ENCODE measurements at regions not wholly inside any gene's neighbourhood (a gene's known extent, or its start where the extent isn't known, plus 50 kb on each side); places are given as distances from the start of the nearest gene placed in this dataset.

- no peak for TF ChIP-seq EP300 (IDR thresholded peaks at IDR 0.05; ENCODE audit: borderline replicate concordance)
Observed at GRCh38 chr2:183752571-183752970, 628.3 kb downstream of the NUP35 start.

GRCh38 chr2:183759033-183759432, 634.8 kb downstream of the NUP35 start:
- no peak for TF ChIP-seq TCF12 (IDR thresholded peaks at IDR 0.05; ENCODE audit: low read depth)
- TF ChIP-seq CREB1 (IDR thresholded peaks at IDR 0.05; ENCODE audit: low read depth) = no peak
- no peak for TF ChIP-seq RAD21 (IDR thresholded peaks at IDR 0.05; ENCODE audit: low read depth)
- TF ChIP-seq NFIC (IDR thresholded peaks at IDR 0.05) = no peak
- TF ChIP-seq CEBPB (IDR thresholded peaks at IDR 0.05) = no peak
- no peak for TF ChIP-seq YY1 (IDR thresholded peaks at IDR 0.05; ENCODE audit: low read depth)
- TF ChIP-seq ZBTB7A (IDR thresholded peaks at IDR 0.05; ENCODE audit: low read depth) = no peak
- TF ChIP-seq EP300 (IDR thresholded peaks at IDR 0.05; ENCODE audit: borderline replicate concordance) = no peak
- no peak for TF ChIP-seq EGR1 (IDR thresholded peaks at IDR 0.05)

GRCh38 chr2:183773775-183774174, 649.5 kb downstream of the NUP35 start:
- TF ChIP-seq TCF12 (IDR thresholded peaks at IDR 0.05; ENCODE audit: low read depth) = no peak
- TF ChIP-seq USF1 (IDR thresholded peaks at IDR 0.05) = no peak
- no peak for TF ChIP-seq EP300 (IDR thresholded peaks at IDR 0.05; ENCODE audit: borderline replicate concordance)
- TF ChIP-seq TEAD4 (IDR thresholded peaks at IDR 0.05) = no peak
- TF ChIP-seq REST (IDR thresholded peaks at IDR 0.05; ENCODE audit: low read depth) = no peak
- no peak for TF ChIP-seq CEBPB (IDR thresholded peaks at IDR 0.05)
- TF ChIP-seq YY1 (IDR thresholded peaks at IDR 0.05; ENCODE audit: low read depth) = no peak
- no peak for TF ChIP-seq NFIC (IDR thresholded peaks at IDR 0.05)
- no peak for TF ChIP-seq TAF1 (IDR thresholded peaks at IDR 0.05; ENCODE audit: low read depth)
- no peak for TF ChIP-seq ZBTB7A (IDR thresholded peaks at IDR 0.05; ENCODE audit: low read depth)
- TF ChIP-seq CREB1 (IDR thresholded peaks at IDR 0.05; ENCODE audit: low read depth) = no peak
- TF ChIP-seq EGR1 (IDR thresholded peaks at IDR 0.05) = no peak
- TF ChIP-seq MAX (IDR thresholded peaks at IDR 0.05) = no peak
- TF ChIP-seq FOXM1 (IDR thresholded peaks at IDR 0.05; ENCODE audit: borderline replicate concordance, low read depth) = no peak

- no peak for TF ChIP-seq USF1 (IDR thresholded peaks at IDR 0.05)
- no peak for TF ChIP-seq TAF1 (IDR thresholded peaks at IDR 0.05; ENCODE audit: low read depth)
- TF ChIP-seq REST (IDR thresholded peaks at IDR 0.05; ENCODE audit: low read depth) = no peak
Observed at GRCh38 chr2:183780072-183780471, 655.8 kb downstream of the NUP35 start.

- TF ChIP-seq ZBTB7A (IDR thresholded peaks at IDR 0.05; ENCODE audit: low read depth) = no peak
- no peak for TF ChIP-seq CEBPB (IDR thresholded peaks at IDR 0.05)
- no peak for TF ChIP-seq RAD21 (IDR thresholded peaks at IDR 0.05; ENCODE audit: low read depth)
- TF ChIP-seq TCF12 (IDR thresholded peaks at IDR 0.05; ENCODE audit: low read depth) = no peak
- TF ChIP-seq NFIC (IDR thresholded peaks at IDR 0.05) = no peak
- no peak for TF ChIP-seq EGR1 (IDR thresholded peaks at IDR 0.05)
- no peak for TF ChIP-seq EP300 (IDR thresholded peaks at IDR 0.05; ENCODE audit: borderline replicate concordance)
- no peak for TF ChIP-seq TAF1 (IDR thresholded peaks at IDR 0.05; ENCODE audit: low read depth)
- TF ChIP-seq REST (IDR thresholded peaks at IDR 0.05; ENCODE audit: low read depth) = no peak
- no peak for TF ChIP-seq YY1 (IDR thresholded peaks at IDR 0.05; ENCODE audit: low read depth)
- no peak for TF ChIP-seq FOXM1 (IDR thresholded peaks at IDR 0.05; ENCODE audit: borderline replicate concordance, low read depth)
- TF ChIP-seq TEAD4 (IDR thresholded peaks at IDR 0.05) = no peak
- no peak for TF ChIP-seq MAX (IDR thresholded peaks at IDR 0.05)
- TF ChIP-seq USF1 (IDR thresholded peaks at IDR 0.05) = no peak
Observed at GRCh38 chr2:183782436-183782835, 658.2 kb downstream of the NUP35 start.
